ENCODE measurements at regions not wholly inside any gene's neighbourhood (a gene's known extent, or its start where the extent isn't known, plus 50 kb on each side); places are given as distances from the start of the nearest gene placed in this dataset.

- intact Hi-C loops (cut with micrococcal nuclease; ENCODE audit: unreplicated experiment), result no loop called here
- Mint-ChIP-seq H3K9me3 (ENCODE audit: unreplicated experiment) (no peaks in the 10 kb centered on the region), H3K27ac (ENCODE audit: unreplicated experiment) (no peak overlapping the region), H3K4me1 (ENCODE audit: low read depth, unreplicated experiment) (no peaks in the 10 kb centered on the region), H3K27me3 (ENCODE audit: insufficient read depth, unreplicated experiment) (peaks cover 3% of the 10 kb centered on the region), H3K4me3 (ENCODE audit: unreplicated experiment) (no peak overlapping the region), H3K36me3 (ENCODE audit: insufficient read depth, unreplicated experiment) (no peaks in the 10 kb centered on the region)
- Histone ChIP-seq H3K36me3 (ENCODE audit: control insufficient read depth, insufficient read depth, low read length) (no peaks in the 10 kb centered on the region), H3K9me3 (no peaks in the 10 kb centered on the region), H3K27me3 (replicated peaks; ENCODE audit: control insufficient read depth, insufficient read depth, low read length) (0 out of 2 replicates have a peak, but pooled peaks cover 2% of the 10 kb centered on the region), H3K4me1 (no peaks in the 10 kb centered on the region), H3K4me3 (ENCODE audit: low read depth, low read length) (no peak overlapping the region)
- CTCF ChIA-PET, result no interaction called here
- BruUV-seq (replicated peaks), result no TSS peak
- no peak for DNase-seq
- TF ChIP-seq, protein P1, sequence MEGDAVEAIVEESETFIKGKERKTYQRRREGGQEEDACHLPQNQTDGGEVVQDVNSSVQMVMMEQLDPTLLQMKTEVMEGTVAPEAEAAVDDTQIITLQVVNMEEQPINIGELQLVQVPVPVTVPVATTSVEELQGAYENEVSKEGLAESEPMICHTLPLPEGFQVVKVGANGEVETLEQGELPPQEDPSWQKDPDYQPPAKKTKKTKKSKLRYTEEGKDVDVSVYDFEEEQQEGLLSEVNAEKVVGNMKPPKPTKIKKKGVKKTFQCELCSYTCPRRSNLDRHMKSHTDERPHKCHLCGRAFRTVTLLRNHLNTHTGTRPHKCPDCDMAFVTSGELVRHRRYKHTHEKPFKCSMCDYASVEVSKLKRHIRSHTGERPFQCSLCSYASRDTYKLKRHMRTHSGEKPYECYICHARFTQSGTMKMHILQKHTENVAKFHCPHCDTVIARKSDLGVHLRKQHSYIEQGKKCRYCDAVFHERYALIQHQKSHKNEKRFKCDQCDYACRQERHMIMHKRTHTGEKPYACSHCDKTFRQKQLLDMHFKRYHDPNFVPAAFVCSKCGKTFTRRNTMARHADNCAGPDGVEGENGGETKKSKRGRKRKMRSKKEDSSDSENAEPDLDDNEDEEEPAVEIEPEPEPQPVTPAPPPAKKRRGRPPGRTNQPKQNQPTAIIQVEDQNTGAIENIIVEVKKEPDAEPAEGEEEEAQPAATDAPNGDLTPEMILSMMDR (IDR thresholded peaks at IDR 0.05; ENCODE audit: insufficient read depth in 1 of 2, low read depth in 1 of 2, low read length in 1 of 2, severe bottlenecking in 1 of 2, unreplicated experiment in 1 of 2), result no peak
- POLR2A ChIA-PET, result no interaction called here
Measured at GRCh38 chr13:39876258-39876657, 220.8 kb downstream of the COG6 start.

DNA sequence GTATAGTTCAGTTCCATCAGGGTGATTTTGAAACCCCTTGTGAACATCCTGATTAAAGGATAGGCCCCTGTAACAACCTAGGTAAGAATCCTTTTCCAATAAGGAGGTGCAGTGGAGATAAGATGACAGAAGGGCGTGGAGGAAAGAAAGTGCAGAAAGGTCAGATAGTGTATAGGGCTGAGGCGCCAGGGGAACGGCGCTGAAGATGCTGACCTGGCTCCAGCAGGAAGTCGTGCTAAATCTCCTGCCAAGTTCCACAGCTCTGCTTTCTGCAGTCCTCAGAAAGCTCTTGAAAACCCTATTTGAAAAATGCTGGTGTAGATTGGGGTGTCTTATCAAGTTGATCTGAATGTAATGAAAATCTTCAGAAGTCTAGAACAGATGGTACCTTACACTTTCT is 221.7 kb downstream of the COG6 start:
- POLR2A ChIA-PET, result no interaction called here
- CTCF ChIA-PET, result no interaction called here
- TF ChIP-seq, protein P1 (IDR thresholded peaks at IDR 0.05; ENCODE audit: insufficient read depth in 1 of 2, low read depth in 1 of 2, low read length in 1 of 2, severe bottlenecking in 1 of 2, unreplicated experiment in 1 of 2), result no peak
- Histone ChIP-seq H3K4me3 (ENCODE audit: low read depth, low read length) (no peak overlapping the region), H3K36me3 (ENCODE audit: control insufficient read depth, insufficient read depth, low read length) (no peaks in the 10 kb centered on the region), H3K9me3 (no peaks in the 10 kb centered on the region), H3K27me3 (replicated peaks; ENCODE audit: control insufficient read depth, insufficient read depth, low read length) (0 out of 2 replicates have a peak, but pooled peaks cover 2% of the 10 kb centered on the region), H3K4me1 (no peaks in the 10 kb centered on the region)
- no peak overlapping the region for H3K27ac Mint-ChIP-seq (ENCODE audit: unreplicated experiment)
- H3K4me3 Mint-ChIP-seq (ENCODE audit: unreplicated experiment), result no peak overlapping the region
- intact Hi-C loops (cut with micrococcal nuclease; ENCODE audit: unreplicated experiment), result no loop called here
- H3K27me3 Mint-ChIP-seq (ENCODE audit: insufficient read depth, unreplicated experiment), result peaks cover 3% of the 10 kb centered on the region
- no TSS peak for BruUV-seq (replicated peaks)
- no peaks in the 10 kb centered on the region for H3K36me3 Mint-ChIP-seq (ENCODE audit: insufficient read depth, unreplicated experiment)
- no peak for DNase-seq
- no peaks in the 10 kb centered on the region for H3K9me3 Mint-ChIP-seq (ENCODE audit: unreplicated experiment)
- no peaks in the 10 kb centered on the region for H3K4me1 Mint-ChIP-seq (ENCODE audit: low read depth, unreplicated experiment)

DNA sequence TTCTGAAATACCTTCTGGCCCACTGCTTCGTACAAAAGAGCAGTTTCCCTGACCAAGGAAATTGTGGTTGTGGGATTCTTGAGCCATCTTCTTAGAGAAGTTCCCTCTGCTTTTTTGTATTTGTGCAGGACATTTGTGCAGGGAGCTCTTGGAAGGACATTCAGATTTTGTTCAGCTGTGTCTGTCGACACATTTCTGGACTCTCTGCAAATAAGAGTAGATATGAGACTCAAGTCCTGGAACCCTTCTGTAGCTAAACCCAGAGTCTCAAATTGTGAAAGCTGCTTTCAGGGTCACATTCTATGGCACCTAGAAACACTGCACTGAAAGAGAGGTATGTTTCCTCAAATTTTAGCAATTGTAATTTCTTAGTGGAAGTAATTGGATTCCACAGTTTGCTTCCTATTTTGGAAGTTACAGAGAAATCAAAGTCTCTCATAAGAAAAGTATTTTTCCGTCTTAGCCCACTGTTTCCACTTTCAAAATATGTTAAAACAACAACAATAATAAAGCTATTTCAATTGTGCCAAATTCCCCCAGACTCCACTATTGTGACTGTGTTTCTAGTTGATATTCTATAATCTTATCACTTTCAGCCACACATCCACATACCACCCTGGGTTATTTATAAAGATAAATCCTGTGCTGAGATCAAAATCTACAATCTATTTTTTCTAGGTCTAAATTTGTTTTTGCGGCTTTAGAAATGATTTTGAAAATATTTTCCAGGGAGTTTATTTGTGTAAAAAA is 224.0 kb downstream of the COG6 start:
- Mint-ChIP-seq H3K9me3 (ENCODE audit: unreplicated experiment) (peaks cover 13% of the 10 kb centered on the region), H3K4me1 (ENCODE audit: low read depth, unreplicated experiment) (no peaks in the 10 kb centered on the region), H3K4me3 (ENCODE audit: unreplicated experiment) (no peak overlapping the region), H3K27me3 (ENCODE audit: insufficient read depth, unreplicated experiment) (peaks cover 3% of the 10 kb centered on the region), H3K36me3 (ENCODE audit: insufficient read depth, unreplicated experiment) (no peaks in the 10 kb centered on the region), H3K27ac (ENCODE audit: unreplicated experiment) (no peak overlapping the region)
- TF ChIP-seq, protein P1 (IDR thresholded peaks at IDR 0.05; ENCODE audit: insufficient read depth in 1 of 2, low read depth in 1 of 2, low read length in 1 of 2, severe bottlenecking in 1 of 2, unreplicated experiment in 1 of 2), result no peak
- CTCF ChIA-PET, result no interaction called here
- Histone ChIP-seq H3K9me3 (peaks cover 12% of the 10 kb centered on the region), H3K4me1 (no peaks in the 10 kb centered on the region), H3K36me3 (ENCODE audit: control insufficient read depth, insufficient read depth, low read length) (no peaks in the 10 kb centered on the region), H3K27me3 (replicated peaks; ENCODE audit: control insufficient read depth, insufficient read depth, low read length) (no peaks in the 10 kb centered on the region), H3K4me3 (ENCODE audit: low read depth, low read length) (no peak overlapping the region)
- DNase-seq, result no peak
- POLR2A ChIA-PET, result no interaction called here
- intact Hi-C loops (cut with micrococcal nuclease; ENCODE audit: unreplicated experiment), result no loop called here
- no TSS peak for BruUV-seq (replicated peaks)

Measured in Caco-2 (cell line).